Right lobe of liver (tissue), 4 donors: ENCODE measurements at regions not wholly inside any gene's neighbourhood (a gene's known extent, or its start where the extent isn't known, plus 50 kb on each side); places are given as distances from the start of the nearest gene placed in this dataset.

Experiments used
- POLR2A ChIP-seq: fragments of 450-650 bp; IDR thresholded peaks from one replicate; pipeline ENCODE4 v1.6.1; 2017; ENCODE audit warnings: antibody characterized with exemption, mild to moderate bottlenecking
- TF ChIP-seq, protein P1 (sequence below), 4 donors: fragments of 200-600 bp in 3 of 4; fragments of 450-650 bp in 1 of 4; IDR thresholded peaks; one replicate each; pipeline versions ENCODE4 v1.5.1 to v1.8.0; 2016 to 2022; ENCODE audit warnings: antibody characterized with exemption in 4 of 4, mild to moderate bottlenecking in 2 of 4
- donor health status: DM: no; HTN: no; CAD: no.
- donor health status: DM: no; HTN: no; CAD: no.
- donor health status: DM: no; HTN: yes; CAD: no.

DNA sequence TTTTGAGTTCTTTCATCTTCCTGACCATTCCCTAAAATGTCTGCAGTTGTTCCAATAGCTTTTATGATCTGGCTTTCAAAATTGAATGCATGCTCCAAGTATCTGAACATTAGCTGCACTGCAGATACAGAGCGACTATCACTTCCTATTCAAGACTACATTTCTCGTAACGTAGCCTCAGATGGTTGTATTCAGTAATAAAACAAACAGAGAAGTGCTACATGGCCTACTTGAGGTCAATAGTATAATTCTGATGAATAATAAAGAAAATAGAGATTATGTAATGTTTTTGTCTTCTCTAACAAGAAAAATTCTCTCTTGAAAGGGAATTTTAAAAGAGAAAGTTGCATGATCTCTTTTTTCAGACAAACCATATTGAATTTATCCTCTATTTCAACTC is 333.9 kb upstream of the IRAK1BP1 start:
- TF ChIP-seq, protein P1, sequence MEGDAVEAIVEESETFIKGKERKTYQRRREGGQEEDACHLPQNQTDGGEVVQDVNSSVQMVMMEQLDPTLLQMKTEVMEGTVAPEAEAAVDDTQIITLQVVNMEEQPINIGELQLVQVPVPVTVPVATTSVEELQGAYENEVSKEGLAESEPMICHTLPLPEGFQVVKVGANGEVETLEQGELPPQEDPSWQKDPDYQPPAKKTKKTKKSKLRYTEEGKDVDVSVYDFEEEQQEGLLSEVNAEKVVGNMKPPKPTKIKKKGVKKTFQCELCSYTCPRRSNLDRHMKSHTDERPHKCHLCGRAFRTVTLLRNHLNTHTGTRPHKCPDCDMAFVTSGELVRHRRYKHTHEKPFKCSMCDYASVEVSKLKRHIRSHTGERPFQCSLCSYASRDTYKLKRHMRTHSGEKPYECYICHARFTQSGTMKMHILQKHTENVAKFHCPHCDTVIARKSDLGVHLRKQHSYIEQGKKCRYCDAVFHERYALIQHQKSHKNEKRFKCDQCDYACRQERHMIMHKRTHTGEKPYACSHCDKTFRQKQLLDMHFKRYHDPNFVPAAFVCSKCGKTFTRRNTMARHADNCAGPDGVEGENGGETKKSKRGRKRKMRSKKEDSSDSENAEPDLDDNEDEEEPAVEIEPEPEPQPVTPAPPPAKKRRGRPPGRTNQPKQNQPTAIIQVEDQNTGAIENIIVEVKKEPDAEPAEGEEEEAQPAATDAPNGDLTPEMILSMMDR (IDR thresholded peaks at IDR 0.05): no peak
- no peak for TF ChIP-seq POLR2A
